Mucosa of gallbladder (tissue), 1 donor: ENCODE measurements at regions not wholly inside any gene's neighbourhood (a gene's known extent, or its start where the extent isn't known, plus 50 kb on each side); places are given as distances from the start of the nearest gene placed in this dataset.

Experiments
- DNase-seq: peaks from one replicate; pipeline ENCODE4 v3.0.0-alpha.2; 2020; ENCODE audit warnings: low spot score
- donor health status: DM: no; HTN: no; CAD: no.

GRCh38 chr3:30945291-30945690 is 50.8 kb upstream of the GADL1 start:
- DNase-seq: no peak

- DNase-seq: no peak
Measured at GRCh38 chr3:30948426-30948825, 54.0 kb upstream of the GADL1 start.

- DNase-seq: no peak
Measured at GRCh38 chr3:30951826-30952225, 57.4 kb upstream of the GADL1 start.

- DNase-seq: no peak
Measured at GRCh38 chr3:30952786-30953185, 58.3 kb upstream of the GADL1 start.

GRCh38 chr3:30954426-30954825 is 60.0 kb upstream of the GADL1 start:
- no peak for DNase-seq

GRCh38 chr3:30962084-30962483 is 67.6 kb upstream of the GADL1 start:
- DNase-seq: no peak

GRCh38 chr3:30962493-30962892 is 68.0 kb upstream of the GADL1 start:
- DNase-seq: no peak

- DNase-seq: no peak
Measured at GRCh38 chr3:30963223-30963722, 68.8 kb upstream of the GADL1 start.

- no peak for DNase-seq
Measured at GRCh38 chr3:30964612-30965011, 70.2 kb upstream of the GADL1 start.

GRCh38 chr3:30966896-30967295 is 72.4 kb upstream of the GADL1 start:
- DNase-seq: no peak

- DNase-seq: no peak
Measured at GRCh38 chr3:30970183-30970582, 75.7 kb upstream of the GADL1 start.

GRCh38 chr3:30972449-30972848 is 78.0 kb upstream of the GADL1 start:
- DNase-seq: no peak

GRCh38 chr3:30974071-30974470 is 79.6 kb upstream of the GADL1 start:
- DNase-seq: no peak

- no peak for DNase-seq
Measured at GRCh38 chr3:30977592-30977991, 83.1 kb upstream of the GADL1 start.

- DNase-seq: no peak
Measured at GRCh38 chr3:30980993-30981392, 86.5 kb upstream of the GADL1 start.

- no peak for DNase-seq
Measured at GRCh38 chr3:30982416-30983075, 88.1 kb upstream of the GADL1 start.

- no peak for DNase-seq
Measured at GRCh38 chr3:30984855-30985749, 90.6 kb upstream of the GADL1 start.

GRCh38 chr3:30986551-30986950 is 92.1 kb upstream of the GADL1 start:
- DNase-seq: no peak

GRCh38 chr3:30988769-30989168 is 94.3 kb upstream of the GADL1 start:
- DNase-seq: no peak

GRCh38 chr3:30989276-30990030 is 95.0 kb upstream of the GADL1 start:
- DNase-seq: no peak

- DNase-seq: no peak
Measured at GRCh38 chr3:30996467-30996866, 102.0 kb upstream of the GADL1 start.

GRCh38 chr3:31002730-31003129 is 108.3 kb upstream of the GADL1 start:
- DNase-seq: no peak
